ENCODE measurements at regions not wholly inside any gene's neighbourhood (a gene's known extent, or its start where the extent isn't known, plus 50 kb on each side); places are given as distances from the start of the nearest gene placed in this dataset.
"Not testable (repeated sequence)": the region's sequence is repeated elsewhere in the genome, so short reads cannot be mapped to it uniquely, and the experiment has no call there.

DNA sequence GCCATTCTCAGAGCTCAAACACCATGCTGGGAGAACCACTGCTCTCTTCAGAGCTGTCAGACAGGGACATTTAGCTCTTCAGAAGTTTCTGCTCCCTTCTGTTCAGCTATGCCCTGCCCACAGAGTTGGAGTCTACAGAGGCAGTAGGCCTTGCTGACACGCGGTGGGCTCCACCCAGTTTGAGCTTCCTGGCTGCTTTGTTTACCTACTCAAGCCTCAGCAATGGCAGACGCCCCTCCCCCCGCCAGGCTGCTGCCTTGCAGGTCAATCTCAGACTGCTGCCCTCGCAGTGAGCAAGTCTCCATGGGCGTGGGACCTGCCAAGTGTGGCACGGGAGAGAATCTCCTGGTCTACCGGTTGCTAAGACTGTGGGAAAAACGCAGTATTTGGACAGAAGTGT, 93.8 kb upstream of the ZC3H12A start:
- not testable (repeated sequence) for TF ChIP-seq CTCF (IDR thresholded peaks at IDR 0.05; ENCODE audit: insufficient read depth, low read length); GABPA (IDR thresholded peaks at IDR 0.05; ENCODE audit: low read depth)
- TF ChIP-seq, protein P1, sequence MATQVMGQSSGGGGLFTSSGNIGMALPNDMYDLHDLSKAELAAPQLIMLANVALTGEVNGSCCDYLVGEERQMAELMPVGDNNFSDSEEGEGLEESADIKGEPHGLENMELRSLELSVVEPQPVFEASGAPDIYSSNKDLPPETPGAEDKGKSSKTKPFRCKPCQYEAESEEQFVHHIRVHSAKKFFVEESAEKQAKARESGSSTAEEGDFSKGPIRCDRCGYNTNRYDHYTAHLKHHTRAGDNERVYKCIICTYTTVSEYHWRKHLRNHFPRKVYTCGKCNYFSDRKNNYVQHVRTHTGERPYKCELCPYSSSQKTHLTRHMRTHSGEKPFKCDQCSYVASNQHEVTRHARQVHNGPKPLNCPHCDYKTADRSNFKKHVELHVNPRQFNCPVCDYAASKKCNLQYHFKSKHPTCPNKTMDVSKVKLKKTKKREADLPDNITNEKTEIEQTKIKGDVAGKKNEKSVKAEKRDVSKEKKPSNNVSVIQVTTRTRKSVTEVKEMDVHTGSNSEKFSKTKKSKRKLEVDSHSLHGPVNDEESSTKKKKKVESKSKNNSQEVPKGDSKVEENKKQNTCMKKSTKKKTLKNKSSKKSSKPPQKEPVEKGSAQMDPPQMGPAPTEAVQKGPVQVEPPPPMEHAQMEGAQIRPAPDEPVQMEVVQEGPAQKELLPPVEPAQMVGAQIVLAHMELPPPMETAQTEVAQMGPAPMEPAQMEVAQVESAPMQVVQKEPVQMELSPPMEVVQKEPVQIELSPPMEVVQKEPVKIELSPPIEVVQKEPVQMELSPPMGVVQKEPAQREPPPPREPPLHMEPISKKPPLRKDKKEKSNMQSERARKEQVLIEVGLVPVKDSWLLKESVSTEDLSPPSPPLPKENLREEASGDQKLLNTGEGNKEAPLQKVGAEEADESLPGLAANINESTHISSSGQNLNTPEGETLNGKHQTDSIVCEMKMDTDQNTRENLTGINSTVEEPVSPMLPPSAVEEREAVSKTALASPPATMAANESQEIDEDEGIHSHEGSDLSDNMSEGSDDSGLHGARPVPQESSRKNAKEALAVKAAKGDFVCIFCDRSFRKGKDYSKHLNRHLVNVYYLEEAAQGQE (IDR thresholded peaks at IDR 0.05; ENCODE audit: insufficient replicate concordance, low read depth) = not testable (repeated sequence)
